ENCODE measurements at regions not wholly inside any gene's neighbourhood (a gene's known extent, or its start where the extent isn't known, plus 50 kb on each side); places are given as distances from the start of the nearest gene placed in this dataset.

DNA sequence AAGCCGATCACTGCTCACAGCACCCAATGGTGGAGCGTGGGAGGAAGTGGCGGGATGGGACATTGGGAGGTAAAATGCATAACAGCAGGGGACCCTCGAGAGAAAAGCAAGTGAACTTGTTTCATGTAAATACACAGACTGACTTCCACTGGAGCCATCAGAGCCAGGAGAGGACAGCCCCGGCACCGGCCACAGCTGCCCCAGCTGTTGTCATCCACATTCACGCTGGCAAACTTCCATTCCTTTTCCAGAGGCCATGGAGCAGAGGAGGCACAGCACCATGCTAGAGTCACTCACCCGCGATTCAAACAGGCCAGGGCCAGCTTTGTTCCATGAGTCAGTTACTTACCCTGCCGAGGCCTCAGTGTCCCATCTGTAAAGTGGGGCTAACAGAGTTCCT lies 610.9 kb upstream of the SALL3 start:
- Histone ChIP-seq H3K9me3 (ENCODE audit: insufficient read depth, low read length, severe bottlenecking) (no peaks in the 10 kb centered on the region), H3K4me3 (ENCODE audit: low read depth in 1 of 2, low read length in 2 of 2) (no peak overlapping the region), H3K27me3 (ENCODE audit: insufficient read depth, low read length, poor library complexity) (no peaks in the 10 kb centered on the region), H3K4me2 (ENCODE audit: insufficient read depth, low read length) (no peak overlapping the region), H2AFZ (ENCODE audit: low read depth, low read length) (no peak overlapping the region), H4K20me1 (ENCODE audit: insufficient read depth, low read length) (no peaks in the 10 kb centered on the region), H3K36me3 (ENCODE audit: insufficient read depth, low read length) (no peaks in the 10 kb centered on the region), H3K9ac (ENCODE audit: low read depth, low read length) (no peak overlapping the region), H3K4me1 (ENCODE audit: insufficient read depth, low read length) (no peaks in the 10 kb centered on the region), H3K27ac (ENCODE audit: low read length) (no peak overlapping the region), H3K79me2 (ENCODE audit: insufficient read depth, low read length) (no peaks in the 10 kb centered on the region)
- no peak for TF ChIP-seq CTCF (IDR thresholded peaks at IDR 0.05; ENCODE audit: borderline replicate concordance, extremely low read depth, low read length, poor library complexity, severe bottlenecking)
- no peak for TF ChIP-seq EZH2 (IDR thresholded peaks at IDR 0.05; ENCODE audit: borderline replicate concordance, low read depth, low read length, severe bottlenecking)
- no peak for DNase-seq
- ATAC-seq (ENCODE audit: insufficient read depth, low read depth), result no peak

- Histone ChIP-seq H3K27ac (ENCODE audit: low read length) (no peak overlapping the region), H3K79me2 (ENCODE audit: insufficient read depth, low read length) (no peaks in the 10 kb centered on the region), H3K4me1 (ENCODE audit: insufficient read depth, low read length) (no peaks in the 10 kb centered on the region), H3K9me3 (ENCODE audit: insufficient read depth, low read length, severe bottlenecking) (no peaks in the 10 kb centered on the region), H3K4me2 (ENCODE audit: insufficient read depth, low read length) (no peak overlapping the region), H2AFZ (ENCODE audit: low read depth, low read length) (no peak overlapping the region), H4K20me1 (ENCODE audit: insufficient read depth, low read length) (no peaks in the 10 kb centered on the region), H3K9ac (ENCODE audit: low read depth, low read length) (no peak overlapping the region), H3K27me3 (ENCODE audit: insufficient read depth, low read length, poor library complexity) (no peaks in the 10 kb centered on the region), H3K4me3 (ENCODE audit: low read depth in 1 of 2, low read length in 2 of 2) (no peak overlapping the region), H3K36me3 (ENCODE audit: insufficient read depth, low read length) (no peaks in the 10 kb centered on the region)
- no peak for TF ChIP-seq CTCF (IDR thresholded peaks at IDR 0.05; ENCODE audit: borderline replicate concordance, extremely low read depth, low read length, poor library complexity, severe bottlenecking)
- no peak for TF ChIP-seq EZH2 (IDR thresholded peaks at IDR 0.05; ENCODE audit: borderline replicate concordance, low read depth, low read length, severe bottlenecking)
- ATAC-seq (ENCODE audit: insufficient read depth, low read depth), result no peak
- DNase-seq, result no peak
These were observed 603.6 kb upstream of the SALL3 start for GRCh38 chr18:78376046-78376445.

- TF ChIP-seq CTCF (IDR thresholded peaks at IDR 0.05; ENCODE audit: borderline replicate concordance, extremely low read depth, low read length, poor library complexity, severe bottlenecking) (no peak), EZH2 (IDR thresholded peaks at IDR 0.05; ENCODE audit: borderline replicate concordance, low read depth, low read length, severe bottlenecking) (no peak)
- H3K27ac ChIP-seq (ENCODE audit: low read length), result no peak overlapping the region
- no peak overlapping the region for H2AFZ ChIP-seq (ENCODE audit: low read depth, low read length)
- H3K4me1 ChIP-seq (ENCODE audit: insufficient read depth, low read length), result no peaks in the 10 kb centered on the region
- H3K4me2 ChIP-seq (ENCODE audit: insufficient read depth, low read length), result no peak overlapping the region
- H3K36me3 ChIP-seq (ENCODE audit: insufficient read depth, low read length), result no peaks in the 10 kb centered on the region
- no peaks in the 10 kb centered on the region for H4K20me1 ChIP-seq (ENCODE audit: insufficient read depth, low read length)
- no peaks in the 10 kb centered on the region for H3K9me3 ChIP-seq (ENCODE audit: insufficient read depth, low read length, severe bottlenecking)
- DNase-seq (no peak), ATAC-seq (ENCODE audit: insufficient read depth, low read depth) (no peak)
- peaks cover 2% of the 10 kb centered on the region for H3K27me3 ChIP-seq (ENCODE audit: insufficient read depth, low read length, poor library complexity)
- no peak overlapping the region for H3K4me3 ChIP-seq (ENCODE audit: low read depth in 1 of 2, low read length in 2 of 2)
- H3K9ac ChIP-seq (ENCODE audit: low read depth, low read length), result no peak overlapping the region
- H3K79me2 ChIP-seq (ENCODE audit: insufficient read depth, low read length), result no peaks in the 10 kb centered on the region
These were observed 601.2 kb upstream of the SALL3 start for GRCh38 chr18:78378403-78378802.

- Histone ChIP-seq H3K9ac (ENCODE audit: low read depth, low read length) (no peak overlapping the region), H3K9me3 (ENCODE audit: insufficient read depth, low read length, severe bottlenecking) (no peaks in the 10 kb centered on the region), H3K27ac (ENCODE audit: low read length) (no peak overlapping the region), H4K20me1 (ENCODE audit: insufficient read depth, low read length) (no peaks in the 10 kb centered on the region), H3K27me3 (ENCODE audit: insufficient read depth, low read length, poor library complexity) (peaks cover 2% of the 10 kb centered on the region), H3K4me2 (ENCODE audit: insufficient read depth, low read length) (no peak overlapping the region), H3K4me3 (ENCODE audit: low read depth in 1 of 2, low read length in 2 of 2) (no peak overlapping the region), H3K4me1 (ENCODE audit: insufficient read depth, low read length) (no peaks in the 10 kb centered on the region), H3K36me3 (ENCODE audit: insufficient read depth, low read length) (no peaks in the 10 kb centered on the region), H3K79me2 (ENCODE audit: insufficient read depth, low read length) (no peaks in the 10 kb centered on the region), H2AFZ (ENCODE audit: low read depth, low read length) (no peak overlapping the region)
- TF ChIP-seq CTCF (IDR thresholded peaks at IDR 0.05; ENCODE audit: borderline replicate concordance, extremely low read depth, low read length, poor library complexity, severe bottlenecking) (no peak), EZH2 (IDR thresholded peaks at IDR 0.05; ENCODE audit: borderline replicate concordance, low read depth, low read length, severe bottlenecking) (no peak)
- DNase-seq (no peak), ATAC-seq (ENCODE audit: insufficient read depth, low read depth) (no peak)
These were observed 600.6 kb upstream of the SALL3 start for GRCh38 chr18:78378983-78379382.

All from DND-41 (cell line).